ENCODE measurements at regions not wholly inside any gene's neighbourhood (a gene's known extent, or its start where the extent isn't known, plus 50 kb on each side); places are given as distances from the start of the nearest gene placed in this dataset.

GRCh38 chr7:18202315-18203045 lies 174.8 kb upstream of the PRPS1L1 start:
- no peak for DNase-seq

GRCh38 chr7:18206331-18206730 lies 178.7 kb upstream of the PRPS1L1 start:
- no peak for DNase-seq

GRCh38 chr7:18208921-18209320 lies 181.3 kb upstream of the PRPS1L1 start:
- no peak for DNase-seq

GRCh38 chr7:18210377-18210776 lies 182.7 kb upstream of the PRPS1L1 start:
- DNase-seq = no peak

- no peak for DNase-seq
Measured at GRCh38 chr7:18210788-18211187, 183.1 kb upstream of the PRPS1L1 start.

- DNase-seq = no peak
Measured at GRCh38 chr7:18212308-18212707, 184.7 kb upstream of the PRPS1L1 start.

GRCh38 chr7:18212758-18213157 lies 185.1 kb upstream of the PRPS1L1 start:
- no peak for DNase-seq

- DNase-seq = no peak
Measured at GRCh38 chr7:18213652-18214051, 186.0 kb upstream of the PRPS1L1 start.

- DNase-seq = no peak
Measured at GRCh38 chr7:18216270-18216669, 188.6 kb upstream of the PRPS1L1 start.

- DNase-seq = no peak
Measured at GRCh38 chr7:18221377-18222293, 194.0 kb upstream of the PRPS1L1 start.

- DNase-seq = no peak
Measured at GRCh38 chr7:18222636-18223035, 195.0 kb upstream of the PRPS1L1 start.

GRCh38 chr7:18224138-18224537 lies 196.5 kb upstream of the PRPS1L1 start:
- DNase-seq = no peak

- no peak for DNase-seq
Measured at GRCh38 chr7:18225067-18225466, 197.4 kb upstream of the PRPS1L1 start.

GRCh38 chr7:18226598-18226997 lies 199.0 kb upstream of the PRPS1L1 start:
- DNase-seq = no peak

- no peak for DNase-seq
Measured at GRCh38 chr7:18228686-18229085, 201.0 kb upstream of the PRPS1L1 start.

GRCh38 chr7:18230271-18230670 lies 202.6 kb upstream of the PRPS1L1 start:
- DNase-seq = no peak

- no peak for DNase-seq
Measured at GRCh38 chr7:18231854-18232253, 204.2 kb upstream of the PRPS1L1 start.

- no peak for DNase-seq
Measured at GRCh38 chr7:18234519-18234918, 206.9 kb upstream of the PRPS1L1 start.

- no peak for DNase-seq
Measured at GRCh38 chr7:18235819-18236218, 208.2 kb upstream of the PRPS1L1 start.

- no peak for DNase-seq
Measured at GRCh38 chr7:18239212-18239611, 211.6 kb upstream of the PRPS1L1 start.

- no peak for DNase-seq
Measured at GRCh38 chr7:18241543-18242231, 214.0 kb upstream of the PRPS1L1 start.

GRCh38 chr7:18243731-18244130 lies 216.1 kb upstream of the PRPS1L1 start:
- no peak for DNase-seq

- DNase-seq = no peak
Measured at GRCh38 chr7:18250133-18250532, 222.5 kb upstream of the PRPS1L1 start.

GRCh38 chr7:18257711-18258110 lies 230.1 kb upstream of the PRPS1L1 start:
- DNase-seq = no peak

All from activated effector memory CD4-positive, alpha-beta T cell treated with anti-CD3 and anti-CD28 coated beads, Interleukin-2, amount 50 U/mL, for 16 hours (primary cell).